HEK293 (cell line): ENCODE measurements at regions not wholly inside any gene's neighbourhood (a gene's known extent, or its start where the extent isn't known, plus 50 kb on each side); places are given as distances from the start of the nearest gene placed in this dataset.

Experiments
- CTCF ChIP-seq: fragments of 450-650 bp; formaldehyde crosslinking; IDR thresholded peaks from 2 replicates; pipeline ENCODE4 v1.5.1; 2016; ENCODE audit warnings: missing biosample characterization, missing genetic modification characterization
- INSM2 ChIP-seq: fragments of 450-650 bp; formaldehyde crosslinking; IDR thresholded peaks from 2 replicates; pipeline ENCODE4 v1.5.1; 2016; ENCODE audit warnings: missing biosample characterization, missing genetic modification characterization
- YY1 ChIP-seq: fragments of 450-650 bp; formaldehyde crosslinking; IDR thresholded peaks from 2 replicates; pipeline ENCODE4 v1.5.1; 2018; ENCODE audit warnings: missing biosample characterization, missing genetic modification characterization
- ZFP41 ChIP-seq: fragments of 450-650 bp; formaldehyde crosslinking; IDR thresholded peaks from 2 replicates; pipeline ENCODE4 v1.5.1; 2016; ENCODE audit warnings: missing biosample characterization, missing genetic modification characterization, borderline replicate concordance
- ZNF121 ChIP-seq: fragments of 450-650 bp; formaldehyde crosslinking; IDR thresholded peaks from 2 replicates; pipeline ENCODE4 v1.5.1; 2016; ENCODE audit warnings: missing biosample characterization, missing genetic modification characterization
- ZNF146 ChIP-seq: fragments of 450-650 bp; formaldehyde crosslinking; IDR thresholded peaks from 2 replicates; pipeline ENCODE4 v1.5.1; 2016; ENCODE audit warnings: missing biosample characterization, missing genetic modification characterization
- ZNF16 ChIP-seq: fragments of 450-650 bp; formaldehyde crosslinking; IDR thresholded peaks from 2 replicates; pipeline ENCODE4 v1.5.1; 2016; ENCODE audit warnings: low read depth, missing biosample characterization, missing genetic modification characterization
- ZNF239 ChIP-seq: fragments of 450-650 bp; formaldehyde crosslinking; IDR thresholded peaks from 2 replicates; pipeline ENCODE4 v1.5.1; 2016; ENCODE audit warnings: missing biosample characterization, missing genetic modification characterization
- ZNF394 ChIP-seq: fragments of 450-650 bp; formaldehyde crosslinking; IDR thresholded peaks from 2 replicates; pipeline ENCODE4 v1.5.1; 2016; ENCODE audit warnings: missing biosample characterization, missing genetic modification characterization, mild to moderate bottlenecking, moderate library complexity, borderline replicate concordance
- ZNF521 ChIP-seq: fragments of 450-650 bp; formaldehyde crosslinking; IDR thresholded peaks from 2 replicates; pipeline ENCODE4 v1.5.1; 2017; ENCODE audit warnings: missing biosample characterization, mild to moderate bottlenecking, missing genetic modification characterization
- ZNF707 ChIP-seq: fragments of 450-650 bp; formaldehyde crosslinking; IDR thresholded peaks from 2 replicates; pipeline ENCODE4 v1.5.1; 2016; ENCODE audit warnings: missing biosample characterization, missing genetic modification characterization
- TF ChIP-seq, protein P1 (sequence below): fragments of 450-650 bp; formaldehyde crosslinking; optimal IDR thresholded peaks from 2 replicates; pipeline ENCODE3; 2016; ENCODE audit warnings: missing biosample characterization, mild to moderate bottlenecking, missing genetic modification characterization
- TF ChIP-seq, protein P2 (sequence below): fragments of 450-650 bp; formaldehyde crosslinking; IDR thresholded peaks from 2 replicates; pipeline ENCODE4 v1.5.1; 2016; ENCODE audit warnings: missing biosample characterization, missing genetic modification characterization

DNA sequence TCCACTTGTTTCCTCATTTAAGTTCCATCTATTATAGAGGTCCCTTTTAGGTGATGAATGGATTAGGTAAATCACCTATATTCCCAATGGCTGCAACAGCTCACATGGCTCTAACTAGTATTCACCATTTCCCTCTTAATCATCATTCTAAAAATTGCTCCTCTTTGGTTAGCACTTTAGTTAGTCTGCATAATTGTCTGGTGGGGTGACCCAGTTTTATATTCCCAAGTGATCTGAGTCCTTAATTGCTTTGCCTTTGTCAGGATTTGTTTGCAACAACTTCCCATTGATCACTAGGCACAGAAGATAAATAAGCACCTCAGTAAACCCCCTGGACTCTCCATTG, 395.2 kb downstream of the RAB38 start:
- TF ChIP-seq, protein P1, sequence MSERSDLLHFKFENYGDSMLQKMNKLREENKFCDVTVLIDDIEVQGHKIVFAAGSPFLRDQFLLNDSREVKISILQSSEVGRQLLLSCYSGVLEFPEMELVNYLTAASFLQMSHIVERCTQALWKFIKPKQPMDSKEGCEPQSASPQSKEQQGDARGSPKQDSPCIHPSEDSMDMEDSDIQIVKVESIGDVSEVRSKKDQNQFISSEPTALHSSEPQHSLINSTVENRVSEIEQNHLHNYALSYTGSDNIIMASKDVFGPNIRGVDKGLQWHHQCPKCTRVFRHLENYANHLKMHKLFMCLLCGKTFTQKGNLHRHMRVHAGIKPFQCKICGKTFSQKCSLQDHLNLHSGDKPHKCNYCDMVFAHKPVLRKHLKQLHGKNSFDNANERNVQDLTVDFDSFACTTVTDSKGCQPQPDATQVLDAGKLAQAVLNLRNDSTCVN: no peak
- TF ChIP-seq ZNF16 (tag by site-specific recombination) (no peak), ZNF146 (tag by site-specific recombination) (no peak), ZNF394 (tag by site-specific recombination) (no peak), YY1 (no peak), CTCF (tag by site-specific recombination) (no peak), INSM2 (tag by site-specific recombination) (no peak), ZNF239 (tag by site-specific recombination) (no peak), ZNF521 (tag by site-specific recombination) (no peak), ZFP41 (tag by site-specific recombination) (no peak), ZNF121 (no peak), ZNF707 (tag by site-specific recombination) (no peak)
- TF ChIP-seq, protein P2, sequence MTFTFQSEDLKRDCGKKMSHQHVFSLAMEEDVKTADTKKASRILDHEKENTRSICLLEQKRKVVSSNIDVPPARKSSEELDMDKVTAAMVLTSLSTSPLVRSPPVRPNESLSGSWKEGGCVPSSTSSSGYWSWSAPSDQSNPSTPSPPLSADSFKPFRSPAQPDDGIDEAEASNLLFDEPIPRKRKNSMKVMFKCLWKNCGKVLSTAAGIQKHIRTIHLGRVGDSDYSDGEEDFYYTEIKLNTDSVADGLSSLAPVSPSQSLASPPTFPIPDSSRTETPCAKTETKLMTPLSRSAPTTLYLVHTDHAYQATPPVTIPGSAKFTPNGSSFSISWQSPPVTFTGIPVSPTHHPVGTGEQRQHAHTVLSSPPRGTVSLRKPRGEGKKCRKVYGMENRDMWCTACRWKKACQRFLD (tag by site-specific recombination): no peak
